Activated CD4-positive, alpha-beta T cell treated with anti-CD3 and anti-CD28 coated beads, Interleukin-2, Interleukin-4, amounts not matched to agents 100 ng/mL and 50 ng/mL, durations not matched to agents 16 hours and 8 hours (primary cell): ENCODE measurements at regions not wholly inside any gene's neighbourhood (a gene's known extent, or its start where the extent isn't known, plus 50 kb on each side); places are given as distances from the start of the nearest gene placed in this dataset.

ENCODE experiments used
- DNase-seq: peaks from one replicate; pipeline ENCODE4 v3.0.0-alpha.2; 2020; ENCODE audit warnings: low spot score

GRCh38 chr14:28468191-28469151 is 298.1 kb upstream of the FOXG1 start:
- DNase-seq = no peak

- no peak for DNase-seq
Observed at GRCh38 chr14:28482251-28483040, 284.1 kb upstream of the FOXG1 start.

GRCh38 chr14:28483506-28483905 is 283.1 kb upstream of the FOXG1 start:
- DNase-seq = no peak

- no peak for DNase-seq
Observed at GRCh38 chr14:28488684-28489083, 277.9 kb upstream of the FOXG1 start.

- DNase-seq = no peak
Observed at GRCh38 chr14:28493516-28493915, 273.1 kb upstream of the FOXG1 start.

- DNase-seq = no peak
Observed at GRCh38 chr14:28494196-28494595, 272.4 kb upstream of the FOXG1 start.

GRCh38 chr14:28496364-28496763 is 270.2 kb upstream of the FOXG1 start:
- DNase-seq = no peak

- no peak for DNase-seq
Observed at GRCh38 chr14:28502517-28502916, 264.1 kb upstream of the FOXG1 start.

GRCh38 chr14:28515571-28515970 is 251.0 kb upstream of the FOXG1 start:
- DNase-seq = no peak

GRCh38 chr14:28536889-28537288 is 229.7 kb upstream of the FOXG1 start:
- no peak for DNase-seq

GRCh38 chr14:28542040-28542439 is 224.5 kb upstream of the FOXG1 start:
- no peak for DNase-seq

- DNase-seq = no peak
Observed at GRCh38 chr14:28565345-28565744, 201.2 kb upstream of the FOXG1 start.

- DNase-seq = no peak
Observed at GRCh38 chr14:28570391-28570790, 196.2 kb upstream of the FOXG1 start.

- DNase-seq = no peak
Observed at GRCh38 chr14:28571636-28572035, 195.0 kb upstream of the FOXG1 start.

GRCh38 chr14:28576523-28576922 is 190.1 kb upstream of the FOXG1 start:
- DNase-seq = no peak

- no peak for DNase-seq
Observed at GRCh38 chr14:28577187-28577586, 189.4 kb upstream of the FOXG1 start.

- DNase-seq = no peak
Observed at GRCh38 chr14:28577711-28578131, 188.9 kb upstream of the FOXG1 start.

GRCh38 chr14:28584951-28585350 is 181.6 kb upstream of the FOXG1 start:
- no peak for DNase-seq

- no peak for DNase-seq
Observed at GRCh38 chr14:28589792-28590191, 176.8 kb upstream of the FOXG1 start.

GRCh38 chr14:28596391-28596790 is 170.2 kb upstream of the FOXG1 start:
- no peak for DNase-seq

- DNase-seq = no peak
Observed at GRCh38 chr14:28599191-28599590, 167.4 kb upstream of the FOXG1 start.

- DNase-seq = no peak
Observed at GRCh38 chr14:28599605-28600004, 167.0 kb upstream of the FOXG1 start.

- no peak for DNase-seq
Observed at GRCh38 chr14:28603606-28604005, 163.0 kb upstream of the FOXG1 start.
